Astrocyte of the spinal cord (primary cell): ENCODE measurements at regions not wholly inside any gene's neighbourhood (a gene's known extent, or its start where the extent isn't known, plus 50 kb on each side); places are given as distances from the start of the nearest gene placed in this dataset.

Experiments
- DNase-seq: peaks from one replicate; pipeline ENCODE4 v3.0.0; 2011; ENCODE audit warnings: low read depth, low spot score
- H3K4me3 ChIP-seq: 2 replicates; pipeline ENCODE4 v1.5.1; 2011; ENCODE audit warnings: low read depth, mild to moderate bottlenecking, low read length, moderate library complexity
- in situ Hi-C: cut with HindIII; loops from 2 replicates; pipeline ENCODE4 v1.10.0; 2017; ENCODE audit warnings: low sequenced_read_pairs
- TF ChIP-seq, protein P1 (sequence below): IDR thresholded peaks from 2 replicates; pipeline ENCODE4 v1.5.1; 2012; ENCODE audit warnings: low read depth, mild to moderate bottlenecking, low read length, inconsistent platforms

DNA sequence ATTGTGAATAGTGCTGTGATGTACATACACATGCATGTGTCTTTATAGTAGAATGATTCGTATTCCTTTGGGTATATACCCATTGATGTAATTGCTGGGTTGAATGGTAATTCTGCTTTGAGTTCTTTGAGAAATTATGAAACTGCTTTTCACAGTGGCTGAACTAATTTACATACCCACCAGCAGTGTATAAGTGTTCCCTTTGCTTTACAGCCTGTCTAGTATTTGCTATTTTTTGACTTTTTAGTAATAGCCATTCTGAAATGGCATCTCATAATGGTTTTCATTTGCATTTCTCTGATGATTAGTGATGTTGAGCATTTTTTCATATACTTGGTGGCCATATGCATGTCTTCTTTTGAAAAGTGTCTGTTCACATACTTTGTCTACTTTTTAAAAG is 54.5 kb upstream of the FAM78B start:
- no peak for DNase-seq
- in situ Hi-C loops: no loop called here
- TF ChIP-seq, protein P1, sequence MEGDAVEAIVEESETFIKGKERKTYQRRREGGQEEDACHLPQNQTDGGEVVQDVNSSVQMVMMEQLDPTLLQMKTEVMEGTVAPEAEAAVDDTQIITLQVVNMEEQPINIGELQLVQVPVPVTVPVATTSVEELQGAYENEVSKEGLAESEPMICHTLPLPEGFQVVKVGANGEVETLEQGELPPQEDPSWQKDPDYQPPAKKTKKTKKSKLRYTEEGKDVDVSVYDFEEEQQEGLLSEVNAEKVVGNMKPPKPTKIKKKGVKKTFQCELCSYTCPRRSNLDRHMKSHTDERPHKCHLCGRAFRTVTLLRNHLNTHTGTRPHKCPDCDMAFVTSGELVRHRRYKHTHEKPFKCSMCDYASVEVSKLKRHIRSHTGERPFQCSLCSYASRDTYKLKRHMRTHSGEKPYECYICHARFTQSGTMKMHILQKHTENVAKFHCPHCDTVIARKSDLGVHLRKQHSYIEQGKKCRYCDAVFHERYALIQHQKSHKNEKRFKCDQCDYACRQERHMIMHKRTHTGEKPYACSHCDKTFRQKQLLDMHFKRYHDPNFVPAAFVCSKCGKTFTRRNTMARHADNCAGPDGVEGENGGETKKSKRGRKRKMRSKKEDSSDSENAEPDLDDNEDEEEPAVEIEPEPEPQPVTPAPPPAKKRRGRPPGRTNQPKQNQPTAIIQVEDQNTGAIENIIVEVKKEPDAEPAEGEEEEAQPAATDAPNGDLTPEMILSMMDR: no peak
- H3K4me3 ChIP-seq: no peak overlapping the region

DNA sequence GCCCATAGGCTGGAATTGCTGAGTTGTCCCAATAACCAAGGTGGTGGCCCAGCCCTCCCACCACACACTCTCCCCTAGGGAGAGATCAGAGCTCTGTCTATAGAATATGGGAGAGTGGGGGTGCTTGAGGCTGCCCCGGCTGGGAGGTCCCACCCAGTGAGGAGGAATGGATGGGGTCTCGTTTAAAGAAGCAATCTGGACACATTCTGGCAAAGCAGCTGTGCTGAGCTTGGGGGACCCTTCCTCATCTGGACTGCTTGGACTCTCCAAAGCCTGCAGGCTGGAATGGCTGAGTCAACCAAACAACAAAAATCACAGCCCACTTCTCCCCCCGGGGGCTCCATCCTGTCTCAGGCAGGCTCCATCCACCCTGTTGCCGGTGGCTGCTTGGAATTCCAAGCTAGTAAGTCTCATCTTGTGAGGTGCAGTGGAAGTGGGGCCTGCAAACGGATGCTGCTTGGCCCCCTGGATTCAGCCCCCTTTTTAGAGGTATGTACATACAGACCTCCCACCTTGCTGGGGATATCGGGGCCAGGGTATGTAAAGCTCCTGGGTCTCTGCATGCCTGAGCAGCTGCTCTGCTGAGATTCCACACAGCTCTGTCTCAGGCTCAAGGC is 67.1 kb upstream of the FAM78B start:
- in situ Hi-C loops: no loop called here
- TF ChIP-seq, protein P1: no peak
- DNase-seq: no peak
- no peak overlapping the region for H3K4me3 ChIP-seq

DNA sequence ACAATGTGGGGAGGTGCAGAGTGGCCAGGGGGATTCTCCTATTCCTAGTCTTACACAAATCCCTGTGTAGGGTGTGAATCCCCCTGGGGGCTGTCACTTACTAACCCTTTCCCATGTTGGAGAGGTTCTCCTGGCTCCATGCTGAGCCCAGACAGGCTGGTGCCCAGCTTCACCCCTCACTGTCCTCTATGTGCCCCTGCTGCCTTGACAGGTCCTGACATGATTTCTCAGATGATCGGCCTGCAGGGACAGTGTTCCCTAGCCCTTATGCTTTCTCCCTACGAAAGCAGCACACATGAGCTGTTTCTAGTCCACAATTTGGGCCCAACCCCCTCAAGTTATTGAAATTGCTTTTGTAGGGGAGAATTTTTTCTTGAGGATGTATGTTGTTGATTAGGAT is 68.9 kb upstream of the FAM78B start:
- in situ Hi-C loops: no loop called here
- H3K4me3 ChIP-seq: no peak overlapping the region
- no peak for DNase-seq
- TF ChIP-seq, protein P1: no peak

DNA sequence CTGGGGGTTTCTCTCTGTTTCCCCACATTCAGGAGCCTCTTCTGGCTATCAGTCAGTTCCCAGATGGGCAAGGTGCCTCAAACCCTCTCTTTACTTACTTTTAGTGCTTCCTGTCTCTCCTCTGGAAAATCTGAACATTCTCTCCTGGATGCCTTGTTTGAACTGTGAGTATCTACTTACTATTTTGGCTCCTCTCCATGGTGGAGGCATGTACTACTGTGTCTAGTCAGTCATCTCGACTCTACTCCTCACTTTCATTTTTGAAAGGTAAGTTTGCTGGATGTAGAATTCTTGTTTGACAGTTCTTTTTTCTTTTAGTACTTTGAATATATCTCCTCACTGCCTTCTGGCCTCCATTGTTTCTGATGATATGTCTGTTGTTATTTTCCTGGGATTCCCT is 70.9 kb upstream of the FAM78B start:
- TF ChIP-seq, protein P1: no peak

DNA sequence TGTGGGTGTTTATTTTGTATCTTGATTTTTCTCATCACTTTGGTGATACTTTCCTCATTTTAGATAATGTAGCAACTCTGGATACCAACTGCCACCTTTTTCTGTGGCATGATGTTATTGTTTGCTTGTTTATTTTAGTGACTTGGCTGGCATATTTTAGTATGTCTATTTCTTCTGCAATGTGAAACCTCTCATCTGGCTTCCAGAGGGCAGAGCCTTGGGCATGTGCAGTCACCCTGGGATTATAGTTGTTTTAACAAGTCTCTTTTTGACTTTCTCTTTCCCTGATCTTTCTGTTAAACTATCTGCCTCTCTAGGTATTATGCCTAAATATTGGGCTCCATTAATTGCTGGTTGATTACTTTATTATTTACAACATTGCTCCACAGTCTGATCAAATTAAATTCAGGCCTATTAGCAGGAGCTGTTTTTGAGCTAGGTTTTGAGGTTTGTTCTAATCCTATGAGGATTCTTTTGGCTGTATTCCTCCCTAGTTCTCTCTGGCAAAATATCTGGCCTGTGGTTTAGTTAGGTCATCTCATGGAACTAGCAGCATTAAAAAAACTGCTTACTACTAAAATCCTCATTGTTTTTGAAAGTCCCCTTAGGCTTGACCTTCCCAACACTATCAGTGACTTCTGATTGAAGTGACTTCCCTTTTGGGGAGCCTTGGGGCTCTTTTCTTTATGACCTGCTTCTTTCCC is 86.4 kb upstream of the FAM78B start:
- in situ Hi-C loops: no loop called here
- DNase-seq: no peak
- TF ChIP-seq, protein P1: no peak
- no peak overlapping the region for H3K4me3 ChIP-seq

More for the DNA sequence above, 70.9 kb upstream of the FAM78B start:
- H3K4me3 ChIP-seq: no peak overlapping the region
- in situ Hi-C loops: no loop called here
- no peak for DNase-seq

DNA sequence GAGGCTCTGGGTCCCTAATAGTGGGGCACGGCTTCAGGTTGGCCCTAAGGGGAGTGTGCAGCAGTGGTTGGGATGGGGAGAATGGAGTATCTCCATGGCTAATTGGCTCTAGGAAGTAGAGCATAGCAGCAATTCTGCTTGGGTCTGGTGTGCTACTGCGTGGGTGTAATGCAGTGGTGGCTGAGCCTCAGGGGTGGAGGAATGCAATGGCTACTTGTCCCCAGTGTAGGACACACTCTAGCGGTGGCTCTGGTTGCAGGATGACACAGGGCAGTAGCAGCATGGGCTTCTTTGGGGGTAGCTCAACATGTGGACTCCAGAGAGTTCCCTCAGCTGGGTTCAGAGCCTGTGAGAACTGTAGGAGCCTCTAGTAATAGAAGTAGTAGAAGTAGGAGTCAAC is 91.2 kb upstream of the FAM78B start:
- in situ Hi-C loops: no loop called here

More for the DNA sequence above, 91.2 kb upstream of the FAM78B start:
- no peak for DNase-seq
- H3K4me3 ChIP-seq: no peak overlapping the region
- TF ChIP-seq, protein P1: no peak
